Natural killer cell (primary cell): ENCODE measurements at regions not wholly inside any gene's neighbourhood (a gene's known extent, or its start where the extent isn't known, plus 50 kb on each side); places are given as distances from the start of the nearest gene placed in this dataset.

ENCODE experiments used
- ATAC-seq, 3 donors: fragments of 150-1000 bp in 2 of 3; fragments of 200-7000 bp in 1 of 3; cut with Tn5 transposase; 1 replicate in 1 of 3; 2 replicates in 2 of 3; pipeline ENCODE4 v1.10.0; 2021; ENCODE audit warnings: mild to moderate bottlenecking in 2 of 3, moderate library complexity in 2 of 3
- DNase-seq, 2 donors: peaks; one replicate each; pipeline versions ENCODE4 v3.0.0 to v3.0.0-alpha.2; 2013 to 2021; ENCODE audit warnings: mixed read lengths in 1 of 2
- H3K27ac ChIP-seq: one replicate; pipeline ENCODE4 v1.5.1; 2013; ENCODE audit warnings: mild to moderate bottlenecking, low read length
- H3K27me3 ChIP-seq: one replicate; pipeline ENCODE4 v1.6.1; 2013; ENCODE audit warnings: low read length; ENCODE audit not compliant: control insufficient read depth, insufficient read depth
- H3K36me3 ChIP-seq: one replicate; pipeline ENCODE4 v1.6.1; 2013; ENCODE audit warnings: low read length; ENCODE audit not compliant: control insufficient read depth, insufficient read depth
- H3K4me1 ChIP-seq: one replicate; pipeline ENCODE4 v1.6.1; 2013; ENCODE audit warnings: low read length; ENCODE audit not compliant: control insufficient read depth, insufficient read depth
- H3K4me3 ChIP-seq: one replicate; pipeline ENCODE4 v1.5.1; 2013; ENCODE audit warnings: low read length
- H3K9me3 ChIP-seq: one replicate; pipeline ENCODE4 v1.6.1; 2013; ENCODE audit warnings: low read length; ENCODE audit not compliant: control insufficient read depth, insufficient read depth
- H3K27ac Mint-ChIP-seq, 2 donors: one replicate each; pipeline ENCODE4 v1.8.0; 2022; ENCODE audit warnings: mild to moderate bottlenecking in 2 of 2, mixed read lengths in 2 of 2, moderate library complexity in 1 of 2
- H3K27me3 Mint-ChIP-seq, 2 donors: one replicate each; pipeline ENCODE4 v1.8.0; 2022; ENCODE audit warnings: low read depth in 2 of 2, mixed read lengths in 2 of 2
- H3K36me3 Mint-ChIP-seq: one replicate; pipeline ENCODE4 v1.8.0; 2022; ENCODE audit warnings: mixed read lengths
- H3K4me1 Mint-ChIP-seq, 2 donors: one replicate each; pipeline ENCODE4 v1.8.0; 2022; ENCODE audit warnings: mixed read lengths in 2 of 2
- H3K4me3 Mint-ChIP-seq: one replicate; pipeline ENCODE4 v1.8.0; 2022; ENCODE audit warnings: mild to moderate bottlenecking, moderate library complexity, mixed read lengths
- H3K9me3 Mint-ChIP-seq, 2 donors: one replicate each; pipeline ENCODE4 v1.8.0; 2022; ENCODE audit warnings: mixed read lengths in 2 of 2
- CTCF ChIP-seq: fragments of 200-600 bp; IDR thresholded peaks from one replicate; pipeline ENCODE4 v1.8.0; 2022; ENCODE audit warnings: antibody characterized with exemption
- WGBS: methylation state at CpG from one replicate; pipeline ENCODE4 v1.1.7; 2013; ENCODE audit warnings: missing lambda C conversion rate; ENCODE audit not compliant: insufficient coverage; 5-methylcytosine and 5-hydroxymethylcytosine counted together
- intact Hi-C: fragments of 100-400 bp; cut with micrococcal nuclease; formaldehyde crosslinking; loops from one replicate; pipeline ENCODE4 v1.14.2; 2022

GRCh38 chr1:70896224-70896623 is 151.4 kb downstream of the PTGER3 start:
- DNase-seq (no peak), ATAC-seq (no peak)
- H3K36me3 Mint-ChIP-seq = no peaks in the 10 kb centered on the region
- Histone ChIP-seq H3K27ac (no peak overlapping the region), H3K9me3 (no peaks in the 10 kb centered on the region), H3K36me3 (no peaks in the 10 kb centered on the region), H3K27me3 (no peaks in the 10 kb centered on the region), H3K4me1 (no peaks in the 10 kb centered on the region), H3K4me3 (no peak overlapping the region)
- no peaks in the 10 kb centered on the region for H3K9me3 Mint-ChIP-seq
- WGBS = 72% methylated on average over 1 of the region's 1 CpG
- intact Hi-C loops = no loop called here
- H3K4me1 Mint-ChIP-seq = peaks cover 7 to 8% of the 10 kb centered on the region in 2 donors
- no peak overlapping the region for H3K4me3 Mint-ChIP-seq
- no peak for TF ChIP-seq CTCF
- no peak overlapping the region for H3K27ac Mint-ChIP-seq
- peaks cover 19 to 35% of the 10 kb centered on the region in 2 donors for H3K27me3 Mint-ChIP-seq

- Mint-ChIP-seq H3K27me3 (peaks cover 20 to 41% of the 10 kb centered on the region in 2 donors), H3K36me3 (no peaks in the 10 kb centered on the region), H3K4me1 (peaks cover 7 to 8% of the 10 kb centered on the region in 2 donors), H3K4me3 (no peak overlapping the region), H3K9me3 (no peaks in the 10 kb centered on the region), H3K27ac (no peak overlapping the region)
- intact Hi-C loops = no loop called here
- H3K4me1 ChIP-seq = no peaks in the 10 kb centered on the region
- H3K9me3 ChIP-seq = no peaks in the 10 kb centered on the region
- no peak for TF ChIP-seq CTCF
- H3K4me3 ChIP-seq = no peak overlapping the region
- no peak for ATAC-seq
- H3K27me3 ChIP-seq = no peaks in the 10 kb centered on the region
- 89% methylated on average over 3 of the region's 4 CpGs for WGBS
- H3K27ac ChIP-seq = no peak overlapping the region
- no peaks in the 10 kb centered on the region for H3K36me3 ChIP-seq
- DNase-seq = no peak
Observed at GRCh38 chr1:70897273-70897672, 150.3 kb downstream of the PTGER3 start.

GRCh38 chr1:70899735-70900134 is 147.9 kb downstream of the PTGER3 start:
- Mint-ChIP-seq H3K4me3 (no peak overlapping the region), H3K27ac (no peak overlapping the region), H3K9me3 (no peaks in the 10 kb centered on the region), H3K36me3 (no peaks in the 10 kb centered on the region), H3K4me1 (peaks cover 7 to 8% of the 10 kb centered on the region in 2 donors), H3K27me3 (peaks cover 30 to 63% of the 10 kb centered on the region in 2 donors)
- DNase-seq (no peak), ATAC-seq (no peak)
- Histone ChIP-seq H3K27me3 (no peaks in the 10 kb centered on the region), H3K9me3 (peaks cover under 1% of the 10 kb centered on the region), H3K4me1 (no peaks in the 10 kb centered on the region), H3K4me3 (no peak overlapping the region), H3K36me3 (no peaks in the 10 kb centered on the region), H3K27ac (no peak overlapping the region)
- intact Hi-C loops = no loop called here
- TF ChIP-seq CTCF = no peak

GRCh38 chr1:70902211-70902610 is 145.4 kb downstream of the PTGER3 start:
- Mint-ChIP-seq H3K27ac (no peak overlapping the region), H3K27me3 (peaks cover 30 to 72% of the 10 kb centered on the region in 2 donors)
- WGBS = 70% methylated on average over 1 of the region's 1 CpG

More at GRCh38 chr1:70902211-70902610, 145.4 kb downstream of the PTGER3 start:
- Mint-ChIP-seq H3K4me3 (no peak overlapping the region), H3K4me1 (peaks cover 11 to 17% of the 10 kb centered on the region in 2 donors), H3K36me3 (peaks cover 8% of the 10 kb centered on the region), H3K9me3 (peaks cover 0 to 2% of the 10 kb centered on the region in 2 donors)
- Histone ChIP-seq H3K36me3 (no peaks in the 10 kb centered on the region), H3K4me3 (no peak overlapping the region), H3K27ac (no peak overlapping the region), H3K9me3 (peaks cover 4% of the 10 kb centered on the region), H3K4me1 (no peaks in the 10 kb centered on the region), H3K27me3 (no peaks in the 10 kb centered on the region)
- intact Hi-C loops = no loop called here
- TF ChIP-seq CTCF = no peak
- ATAC-seq (no peak), DNase-seq (no peak)
